SK-N-SH (cell line): ENCODE measurements at regions not wholly inside any gene's neighbourhood (a gene's known extent, or its start where the extent isn't known, plus 50 kb on each side); places are given as distances from the start of the nearest gene placed in this dataset.

ENCODE experiments used
- CTCF ChIA-PET: fragments of 300-600, 350-600 bp; formaldehyde crosslinking; extraction: SDS; loops from one replicate; lab custom pipeline; 2021; lab: Yijun Ruan, JAX
- POLR2A ChIA-PET: fragments of 350-600 bp; sonication (Branson Sonifier 250); formaldehyde crosslinking; extraction: SDS; loops from one replicate; lab custom pipeline; 2020; ENCODE audit warnings: antibody characterized with exemption, inconsistent platforms; lab: Yijun Ruan, JAX
- DNase-seq: peaks from one replicate; pipeline ENCODE4 v3.0.0; 2012
- H2AFZ ChIP-seq: fragments of 200-600 bp; sonication (generic); 2 replicates; pipeline ENCODE4 v1.8.1; 2016; ENCODE audit warnings: antibody characterized with exemption, mild to moderate bottlenecking, low read depth
- H3F3A ChIP-seq: fragments of 200-600 bp; sonication (generic); replicated peaks from 2 replicates; pipeline ENCODE3; 2016; ENCODE audit warnings: antibody characterized with exemption, mild to moderate bottlenecking; ENCODE audit not compliant: insufficient read depth
- H3K27ac ChIP-seq, 2 experiments: fragments of 200-500 bp in 1 of 2; fragments of 200-600 bp in 1 of 2; sonication (Bioruptor generic) in 1 of 2; sonication (generic), shearing (Covaris generic) in 1 of 2; 2 replicates each; pipeline versions ENCODE4 v1.5.1 to v1.6.1; 2014 to 2016; ENCODE audit warnings: low read depth in 2 of 2, inconsistent platforms in 1 of 2, low read length in 1 of 2, mild to moderate bottlenecking in 1 of 2, mixed read lengths in 1 of 2
- H3K27me3 ChIP-seq: fragments of 200-600 bp; sonication (generic), shearing (Covaris generic); 2 replicates; pipeline ENCODE4 v1.6.1; 2016; ENCODE audit warnings: mixed run types; ENCODE audit not compliant: insufficient read depth
- H3K36me3 ChIP-seq, 2 experiments: fragments of 200-500 bp in 1 of 2; fragments of 200-600 bp in 1 of 2; sonication (Bioruptor generic) in 1 of 2; sonication (generic) in 1 of 2; replicated peaks in 1 of 2; 2 replicates each; pipeline versions ENCODE3 to v1.5.1; 2014 to 2016; ENCODE audit warnings: low read length in 1 of 2, mild to moderate bottlenecking in 1 of 2; ENCODE audit not compliant: insufficient read depth in 2 of 2, control insufficient read depth in 1 of 2
- H3K4me1 ChIP-seq, 2 experiments: fragments of 200-500 bp in 1 of 2; fragments of 200-600 bp in 1 of 2; sonication (Bioruptor generic) in 1 of 2; sonication (generic), shearing (Covaris generic) in 1 of 2; 2 replicates each; pipeline versions ENCODE4 v1.5.1 to v1.6.1; 2014 to 2016; ENCODE audit warnings: low read depth in 1 of 2, low read length in 1 of 2, mixed run types in 1 of 2; ENCODE audit not compliant: insufficient read depth in 2 of 2, control insufficient read depth in 1 of 2
- H3K4me2 ChIP-seq: fragments of 200-600 bp; sonication (generic), shearing (Covaris generic); 2 replicates; pipeline ENCODE4 v1.6.1; 2017; ENCODE audit warnings: mixed run types
- H3K4me3 ChIP-seq, 2 experiments: fragments of 200-500 bp in 1 of 2; fragments of 200-600 bp in 1 of 2; sonication (Bioruptor generic) in 1 of 2; sonication (generic), shearing (Covaris generic) in 1 of 2; 2 replicates each; pipeline versions ENCODE4 v1.5.1 to v1.8.1; 2014 to 2016; ENCODE audit warnings: low read depth in 2 of 2, inconsistent platforms in 1 of 2, low read length in 1 of 2, mild to moderate bottlenecking in 1 of 2, mixed read lengths in 1 of 2, moderate library complexity in 1 of 2
- H3K79me2 ChIP-seq: fragments of 200-600 bp; sonication (generic); 2 replicates; pipeline ENCODE4 v1.8.1; 2017; ENCODE audit warnings: mild to moderate bottlenecking; ENCODE audit not compliant: insufficient read depth
- H3K9ac ChIP-seq: fragments of 200-600 bp; sonication (generic); 2 replicates; pipeline ENCODE4 v1.6.1; 2017; ENCODE audit warnings: mixed run types
- H3K9me2 ChIP-seq: fragments of 200-600 bp; sonication (generic); 2 replicates; pipeline ENCODE4 v1.6.1; 2017; ENCODE audit warnings: mixed run types
- H3K9me3 ChIP-seq: fragments of 200-600 bp; sonication (generic); 2 replicates; pipeline ENCODE4 v1.6.1; 2017; ENCODE audit warnings: mixed run types, mild to moderate bottlenecking, moderate library complexity
- H4K20me1 ChIP-seq: fragments of 200-600 bp; sonication (generic); 2 replicates; pipeline ENCODE4 v1.6.1; 2017; ENCODE audit warnings: mild to moderate bottlenecking, mixed run types; ENCODE audit not compliant: insufficient read depth
- ELF1 ChIP-seq: IDR thresholded peaks from 2 replicates; pipeline ENCODE4 v1.4.0; 2012
- EZH2phosphoT487 ChIP-seq: fragments of 200-600 bp; sonication (generic); IDR thresholded peaks from 2 replicates; pipeline ENCODE4 v1.6.1; 2017; ENCODE audit warnings: low read depth, mixed run types, mild to moderate bottlenecking, antibody characterized with exemption, moderate library complexity, borderline replicate concordance
- FOSL2 ChIP-seq: IDR thresholded peaks from 2 replicates; pipeline ENCODE4 v1.4.0; 2012; ENCODE audit warnings: low read depth, mild to moderate bottlenecking, moderate library complexity, borderline replicate concordance
- FOXJ3 ChIP-seq: sonication (generic); formaldehyde crosslinking; IDR thresholded peaks from 2 replicates; pipeline ENCODE4 v1.5.1; 2020; ENCODE audit warnings: mild to moderate bottlenecking, missing genetic modification reagents
- FOXM1 ChIP-seq: IDR thresholded peaks from 2 replicates; pipeline ENCODE4 v1.4.0; 2012; ENCODE audit warnings: low read depth, mild to moderate bottlenecking
- GABPA ChIP-seq: IDR thresholded peaks from 2 replicates; pipeline ENCODE4 v1.4.0; 2012; ENCODE audit warnings: low read depth, mild to moderate bottlenecking
- MXI1 ChIP-seq: IDR thresholded peaks from 2 replicates; pipeline ENCODE4 v1.6.1; 2012; ENCODE audit warnings: mild to moderate bottlenecking, low read depth, low read length, improper control_type of control experiment
- NFIC ChIP-seq: IDR thresholded peaks from 2 replicates; pipeline ENCODE4 v1.4.0; 2012; ENCODE audit warnings: borderline replicate concordance
- NRF1 ChIP-seq: IDR thresholded peaks from 2 replicates; pipeline ENCODE4 v1.6.1; 2012; ENCODE audit warnings: low read depth, mild to moderate bottlenecking, low read length
- POLR2AphosphoS5 ChIP-seq: IDR thresholded peaks from 2 replicates; pipeline ENCODE4 v1.6.1; 2012; ENCODE audit warnings: low read depth, low read length
- RAD21 ChIP-seq: IDR thresholded peaks from 2 replicates; pipeline ENCODE4 v1.6.1; 2012; ENCODE audit warnings: mild to moderate bottlenecking, low read length
- SIN3A ChIP-seq: IDR thresholded peaks from 2 replicates; pipeline ENCODE4 v1.6.1; 2012; ENCODE audit warnings: low read depth, mild to moderate bottlenecking, low read length, moderate library complexity, borderline replicate concordance
- SMC3 ChIP-seq: IDR thresholded peaks from 2 replicates; pipeline ENCODE4 v1.6.1; 2012; ENCODE audit warnings: low read depth, low read length, improper control_type of control experiment
- TEAD4 ChIP-seq: IDR thresholded peaks from 2 replicates; pipeline ENCODE4 v1.4.0; 2012; ENCODE audit warnings: mild to moderate bottlenecking, borderline replicate concordance; ENCODE audit not compliant: insufficient read depth
- YY1 ChIP-seq: IDR thresholded peaks from 2 replicates; pipeline ENCODE4 v1.4.0; 2012; ENCODE audit warnings: low read depth, mild to moderate bottlenecking
- WGBS: methylation state at CpG from one replicate; pipeline ENCODE4 v1.1.6; 2017; ENCODE audit warnings: low lambda C conversion rate; 5-methylcytosine and 5-hydroxymethylcytosine counted together
- TF ChIP-seq, protein P1 (sequence below): fragments of 200-600 bp; sonication (generic); IDR thresholded peaks from 2 replicates; pipeline ENCODE4 v1.6.1; 2017; ENCODE audit warnings: antibody characterized with exemption, mild to moderate bottlenecking, moderate library complexity
- TF ChIP-seq, protein P2 (sequence below): IDR thresholded peaks from 2 replicates; pipeline ENCODE4 v1.4.0; 2012; ENCODE audit warnings: low read depth, borderline replicate concordance
- TF ChIP-seq, protein P3 (sequence below): IDR thresholded peaks from 2 replicates; pipeline ENCODE4 v1.4.0; 2012; ENCODE audit warnings: low read depth

DNA sequence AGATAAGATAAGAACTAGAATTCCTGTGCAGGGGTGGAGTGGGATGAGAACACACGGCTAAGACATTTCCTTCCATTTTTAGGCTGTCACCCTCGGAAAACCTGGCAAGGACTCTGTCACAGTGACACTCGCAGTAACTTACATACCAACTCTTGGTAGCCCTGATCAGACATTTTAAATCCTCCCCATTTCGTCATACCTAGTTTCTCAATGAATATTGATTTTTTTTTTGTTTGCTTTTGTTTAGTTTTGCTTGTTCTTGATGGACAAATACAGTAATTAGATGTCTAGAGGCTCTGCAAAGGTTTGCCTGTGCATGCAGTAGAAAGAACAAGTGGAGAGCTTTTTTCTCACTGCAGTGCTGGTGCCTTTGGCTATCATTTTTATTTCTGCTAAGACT lies 213.0 kb upstream of the FAM83B start:
- no peaks in the 10 kb centered on the region for H3K4me1 ChIP-seq
- H3K79me2 ChIP-seq = no peaks in the 10 kb centered on the region
- 0 out of 2 replicates have a peak, but pooled peaks cover 8% of the 10 kb centered on the region for H3K27me3 ChIP-seq
- H4K20me1 ChIP-seq = no peaks in the 10 kb centered on the region
- POLR2A ChIA-PET = no interaction called here
- H2AFZ ChIP-seq = no peak overlapping the region
- H3F3A ChIP-seq = no peaks in the 10 kb centered on the region
- H3K4me3 ChIP-seq = peak overlapping the region in 1 of 2 experiments; percentile 29; a peak in 1 of 4 replicates
- no peak for TF ChIP-seq NFIC
- no peak for TF ChIP-seq MXI1
- TF ChIP-seq POLR2AphosphoS5 = no peak
- TF ChIP-seq, protein P1, sequence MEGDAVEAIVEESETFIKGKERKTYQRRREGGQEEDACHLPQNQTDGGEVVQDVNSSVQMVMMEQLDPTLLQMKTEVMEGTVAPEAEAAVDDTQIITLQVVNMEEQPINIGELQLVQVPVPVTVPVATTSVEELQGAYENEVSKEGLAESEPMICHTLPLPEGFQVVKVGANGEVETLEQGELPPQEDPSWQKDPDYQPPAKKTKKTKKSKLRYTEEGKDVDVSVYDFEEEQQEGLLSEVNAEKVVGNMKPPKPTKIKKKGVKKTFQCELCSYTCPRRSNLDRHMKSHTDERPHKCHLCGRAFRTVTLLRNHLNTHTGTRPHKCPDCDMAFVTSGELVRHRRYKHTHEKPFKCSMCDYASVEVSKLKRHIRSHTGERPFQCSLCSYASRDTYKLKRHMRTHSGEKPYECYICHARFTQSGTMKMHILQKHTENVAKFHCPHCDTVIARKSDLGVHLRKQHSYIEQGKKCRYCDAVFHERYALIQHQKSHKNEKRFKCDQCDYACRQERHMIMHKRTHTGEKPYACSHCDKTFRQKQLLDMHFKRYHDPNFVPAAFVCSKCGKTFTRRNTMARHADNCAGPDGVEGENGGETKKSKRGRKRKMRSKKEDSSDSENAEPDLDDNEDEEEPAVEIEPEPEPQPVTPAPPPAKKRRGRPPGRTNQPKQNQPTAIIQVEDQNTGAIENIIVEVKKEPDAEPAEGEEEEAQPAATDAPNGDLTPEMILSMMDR = no peak
- no peak for TF ChIP-seq NRF1
- no peak for TF ChIP-seq SMC3
- TF ChIP-seq RAD21 = no peak
- TF ChIP-seq SIN3A = no peak
- no peak for TF ChIP-seq TEAD4
- TF ChIP-seq GABPA = no peak
- TF ChIP-seq EZH2phosphoT487 = no peak
- no peak for TF ChIP-seq FOXM1
- TF ChIP-seq ELF1 = no peak
- no peak for TF ChIP-seq YY1
- no peak for TF ChIP-seq FOXJ3 (CRISPR knock-in tag)
- TF ChIP-seq, protein P2, sequence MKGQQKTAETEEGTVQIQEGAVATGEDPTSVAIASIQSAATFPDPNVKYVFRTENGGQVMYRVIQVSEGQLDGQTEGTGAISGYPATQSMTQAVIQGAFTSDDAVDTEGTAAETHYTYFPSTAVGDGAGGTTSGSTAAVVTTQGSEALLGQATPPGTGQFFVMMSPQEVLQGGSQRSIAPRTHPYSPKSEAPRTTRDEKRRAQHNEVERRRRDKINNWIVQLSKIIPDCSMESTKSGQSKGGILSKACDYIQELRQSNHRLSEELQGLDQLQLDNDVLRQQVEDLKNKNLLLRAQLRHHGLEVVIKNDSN = no peak
- H3K4me2 ChIP-seq = peak overlapping the region; percentile 71
- H3K36me3 ChIP-seq = no peaks in the 10 kb centered on the region
- no peak for DNase-seq
- no peaks in the 10 kb centered on the region for H3K9me2 ChIP-seq
- CTCF ChIA-PET = no interaction called here
- no peak overlapping the region for H3K9ac ChIP-seq
- WGBS = 1% methylated on average over 4 of the region's 4 CpGs
- no peak overlapping the region for H3K27ac ChIP-seq
- no peaks in the 10 kb centered on the region for H3K9me3 ChIP-seq

DNA sequence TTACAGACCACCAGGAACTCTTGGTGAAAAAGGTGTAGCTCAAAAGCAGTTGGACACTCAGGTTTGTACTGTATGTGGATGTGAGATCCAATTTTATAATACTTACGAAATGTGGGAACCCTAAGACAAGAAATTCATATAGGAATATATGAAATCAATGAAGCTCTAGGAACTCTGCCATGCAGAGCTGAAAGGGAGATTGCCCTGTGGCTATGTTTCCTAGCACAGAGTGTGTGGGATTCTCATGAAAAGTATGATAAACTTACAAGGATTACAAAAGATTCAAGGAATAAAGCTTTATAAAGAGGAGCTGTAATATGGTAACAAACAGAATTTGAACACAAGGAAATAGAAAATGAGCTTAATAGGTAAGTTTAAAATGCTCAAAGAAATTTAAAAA lies 205.7 kb upstream of the FAM83B start:
- H3K4me2 ChIP-seq = no peak overlapping the region
- H3K9ac ChIP-seq = no peak overlapping the region
- H3K27me3 ChIP-seq = 0 out of 2 replicates have a peak, but pooled peaks cover 5% of the 10 kb centered on the region
- DNase-seq = no peak
- 0% methylated on average over 1 of the region's 1 CpG for WGBS
- TF ChIP-seq YY1 (no peak), FOSL2 (no peak)
- TF ChIP-seq, protein P3, sequence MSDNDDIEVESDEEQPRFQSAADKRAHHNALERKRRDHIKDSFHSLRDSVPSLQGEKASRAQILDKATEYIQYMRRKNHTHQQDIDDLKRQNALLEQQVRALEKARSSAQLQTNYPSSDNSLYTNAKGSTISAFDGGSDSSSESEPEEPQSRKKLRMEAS = no peak
- TF ChIP-seq, all 33 proteins: peak for 0
- Histone ChIP-seq H2AFZ (no peak overlapping the region), H3K27ac (no peak overlapping the region), H3K4me1 (no peaks in the 10 kb centered on the region), H3K4me3 (no peak overlapping the region), H3K9me3 (no peaks in the 10 kb centered on the region), H3K36me3 (no peaks in the 10 kb centered on the region), H3K79me2 (no peaks in the 10 kb centered on the region), H3K9me2 (no peaks in the 10 kb centered on the region), H3F3A (no peaks in the 10 kb centered on the region), H4K20me1 (no peaks in the 10 kb centered on the region)
- ChIA-PET POLR2A (no interaction called here), CTCF (no interaction called here)
